Stimulated activated CD4-positive, alpha-beta T cell treated with anti-CD3 and anti-CD28 coated beads, TNF-alpha, amount 100 ng/mL, for 24 hours (primary cell): ENCODE measurements at regions not wholly inside any gene's neighbourhood (a gene's known extent, or its start where the extent isn't known, plus 50 kb on each side); places are given as distances from the start of the nearest gene placed in this dataset.

Experiments used
- DNase-seq, 3 experiments: peaks; one replicate each; pipeline ENCODE4 v3.0.0-alpha.2; 2020; ENCODE audit warnings: low read depth in 3 of 3

DNA sequence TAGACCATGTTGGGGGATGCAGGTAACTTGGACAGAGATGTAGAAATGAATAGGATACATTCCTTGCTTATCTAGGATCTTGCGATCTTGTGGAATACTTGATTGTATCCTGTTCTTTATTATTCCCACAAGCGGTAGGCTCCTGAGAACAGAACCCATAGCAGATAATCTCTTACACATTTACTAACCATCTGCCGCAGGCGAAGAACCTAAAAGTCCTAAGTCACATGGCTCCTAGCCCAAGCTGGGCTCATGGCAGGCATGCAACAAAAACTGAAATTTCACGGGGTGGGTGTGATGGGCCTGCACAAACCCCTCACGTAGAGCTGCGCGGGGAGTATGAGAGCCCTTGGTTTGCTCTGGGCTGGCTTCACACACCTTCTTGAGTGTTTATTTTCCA is 177.4 kb upstream of the NECTIN1 start:
- no peak for DNase-seq

DNA sequence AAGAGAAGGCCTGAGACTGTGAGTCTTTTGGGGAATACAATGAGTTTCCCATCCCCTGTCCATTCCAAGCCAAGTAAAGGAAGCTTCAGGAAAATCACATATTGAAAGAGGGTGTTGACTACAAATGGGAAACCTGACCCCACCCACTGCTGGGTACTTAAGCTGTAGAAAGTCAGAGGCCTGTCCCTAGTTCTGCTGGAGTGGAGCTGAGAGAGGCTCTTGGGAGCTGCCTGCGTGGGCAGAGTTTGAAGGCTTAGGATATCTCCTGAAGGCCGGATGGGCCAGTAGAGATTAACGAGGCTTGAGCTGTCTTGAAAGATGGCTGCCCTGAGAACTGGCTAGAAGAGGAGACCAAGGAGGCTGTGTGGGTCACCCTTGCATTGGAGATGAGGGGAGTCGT is 176.2 kb upstream of the NECTIN1 start:
- no peak for DNase-seq

DNA sequence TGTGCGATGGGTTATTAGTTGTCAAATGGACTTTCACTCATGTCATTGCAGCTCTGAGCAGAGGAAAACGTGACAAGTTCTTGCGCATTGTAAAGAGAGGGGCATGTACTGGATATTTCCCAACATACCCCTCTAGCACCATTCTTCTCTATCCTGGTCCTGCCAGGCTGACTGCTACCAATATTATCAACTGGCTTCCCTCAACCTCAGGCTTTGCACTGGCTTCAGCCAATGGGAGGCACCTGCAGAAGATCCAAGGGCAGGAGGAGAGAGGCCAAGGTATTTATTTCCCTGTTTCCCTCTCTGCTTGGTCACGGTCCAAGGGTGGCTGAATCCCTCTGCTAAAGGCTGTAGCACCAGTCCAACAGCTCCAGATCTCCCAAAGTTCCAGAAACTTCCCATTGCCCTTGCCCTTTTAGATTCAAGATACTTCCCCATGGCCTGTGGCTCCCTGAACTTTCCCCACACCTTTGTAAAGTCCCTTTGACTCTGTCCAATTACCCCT is 175.6 kb upstream of the NECTIN1 start:
- DNase-seq = no peak

DNA sequence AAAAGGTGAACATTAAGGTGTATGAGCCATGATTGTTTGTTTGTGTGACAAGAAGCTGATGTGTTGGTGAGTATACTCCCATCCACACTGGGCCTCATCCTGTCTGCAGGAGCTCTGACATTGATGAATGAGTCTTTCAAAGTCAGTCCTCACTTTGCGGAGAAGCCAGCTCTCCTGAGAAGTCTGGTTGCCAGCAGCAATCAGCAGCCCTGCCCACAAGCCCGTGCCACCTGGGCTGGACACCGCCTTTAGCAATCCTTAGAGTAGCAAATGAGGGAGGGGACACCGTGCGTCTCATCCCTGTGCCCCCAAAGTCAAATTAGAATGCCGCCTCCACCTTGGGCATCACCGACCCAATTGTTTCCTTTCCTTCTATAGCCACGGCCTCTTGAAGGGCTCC is 174.8 kb upstream of the NECTIN1 start:
- no peak for DNase-seq

DNA sequence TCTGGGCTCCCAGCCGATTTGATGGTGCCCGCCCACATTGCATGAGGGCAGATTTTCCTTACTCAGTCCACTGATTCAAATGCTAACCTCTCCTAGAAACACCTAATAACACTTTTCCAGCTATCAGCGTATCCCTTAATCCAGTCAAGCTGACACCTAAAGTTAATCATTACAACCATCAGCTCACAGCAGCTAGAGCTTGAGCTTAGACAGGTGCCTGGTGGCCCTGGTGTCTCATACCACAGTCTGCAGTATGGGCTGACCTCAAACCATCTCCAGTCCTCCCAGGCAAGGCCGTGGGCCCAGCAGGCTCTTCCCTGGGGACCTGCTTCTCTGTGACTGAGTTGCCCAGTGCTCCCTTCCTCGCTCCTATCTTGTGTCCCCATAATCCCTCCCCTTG is 174.4 kb upstream of the NECTIN1 start:
- no peak for DNase-seq

DNA sequence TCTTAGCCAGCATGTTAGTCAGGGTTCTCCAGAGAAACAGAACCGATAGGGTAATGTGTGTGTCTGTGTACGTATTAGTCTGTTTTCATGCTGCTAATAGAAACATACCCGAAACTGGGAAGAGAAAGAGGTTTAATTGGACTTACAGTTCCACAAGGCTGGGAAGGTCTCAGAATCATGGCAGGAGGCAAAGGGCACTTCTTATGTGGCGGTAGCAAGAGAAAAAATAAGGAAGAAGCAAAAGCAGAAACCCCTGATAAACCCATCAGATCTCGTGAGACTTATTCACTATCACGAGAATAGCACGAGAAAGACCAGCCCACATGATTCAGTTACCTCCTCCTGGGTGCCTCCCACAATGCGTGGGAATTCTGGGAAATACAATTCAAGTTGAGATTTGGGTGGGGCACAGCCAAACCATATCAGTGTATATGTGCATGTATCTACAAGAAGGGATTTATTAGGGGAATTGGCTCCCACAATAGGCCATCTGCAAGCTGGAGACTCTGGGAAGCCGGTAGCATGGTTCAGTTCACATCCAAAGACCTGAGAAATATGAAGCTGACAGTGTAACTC is 173.7 kb upstream of the NECTIN1 start:
- no peak for DNase-seq

GRCh38 chr11:119901657-119902577 is 172.9 kb upstream of the NECTIN1 start:
- no peak for DNase-seq

- DNase-seq = no peak
These were observed 171.0 kb upstream of the NECTIN1 start for GRCh38 chr11:119899997-119900396.

DNA sequence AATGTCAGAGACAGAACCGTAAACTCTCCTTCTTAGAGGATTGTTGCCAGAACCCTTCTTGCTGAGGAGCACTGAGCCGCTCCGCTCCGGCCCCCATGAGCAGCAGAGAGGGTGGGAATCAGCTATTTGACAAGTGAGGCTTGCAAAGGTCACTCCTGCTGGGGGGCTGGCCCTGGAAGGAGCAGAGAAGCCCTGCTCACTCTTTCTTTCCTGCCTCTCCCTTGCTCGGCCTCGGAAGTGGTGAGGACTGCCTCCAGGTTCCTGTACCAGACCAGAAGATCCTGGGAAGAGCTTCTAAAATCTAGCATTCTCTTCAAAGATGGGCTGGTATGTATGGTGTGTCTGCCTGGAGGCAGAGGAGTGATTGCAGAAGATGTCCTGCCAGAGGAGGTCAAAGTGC is 168.6 kb upstream of the NECTIN1 start:
- no peak for DNase-seq

GRCh38 chr11:119897046-119897440 is 168.0 kb upstream of the NECTIN1 start:
- no peak for DNase-seq

DNA sequence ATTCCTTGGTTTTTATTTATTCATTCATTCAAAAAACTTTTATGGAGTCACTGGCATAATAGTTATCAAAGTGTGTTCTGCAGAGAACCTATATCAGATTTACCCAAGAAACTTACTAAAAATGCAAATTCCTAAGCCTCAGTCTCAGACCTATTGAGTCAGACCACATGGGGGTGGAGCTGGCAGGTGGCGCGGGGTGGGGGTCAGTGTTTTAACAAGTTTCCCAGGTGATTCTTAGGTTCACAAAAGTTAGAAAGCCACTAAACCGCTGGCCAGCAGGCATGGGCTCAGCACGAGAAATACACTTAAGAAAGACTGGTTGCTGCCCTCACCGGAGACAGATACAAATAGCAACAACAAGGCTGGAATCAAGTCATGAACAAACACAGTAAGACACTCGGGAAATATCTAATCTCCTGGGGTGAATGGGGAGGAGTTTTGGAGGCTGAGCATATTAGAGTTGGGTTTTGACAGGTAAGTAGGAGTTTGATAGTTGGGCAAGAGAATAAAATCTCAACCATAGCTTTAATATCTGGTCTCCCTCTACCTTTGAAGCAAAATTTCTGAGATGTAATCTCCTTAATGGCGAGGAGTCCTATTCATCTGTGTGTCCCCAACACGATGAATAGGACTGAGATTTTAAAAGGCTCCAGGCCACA is 167.5 kb upstream of the NECTIN1 start:
- no peak for DNase-seq

DNA sequence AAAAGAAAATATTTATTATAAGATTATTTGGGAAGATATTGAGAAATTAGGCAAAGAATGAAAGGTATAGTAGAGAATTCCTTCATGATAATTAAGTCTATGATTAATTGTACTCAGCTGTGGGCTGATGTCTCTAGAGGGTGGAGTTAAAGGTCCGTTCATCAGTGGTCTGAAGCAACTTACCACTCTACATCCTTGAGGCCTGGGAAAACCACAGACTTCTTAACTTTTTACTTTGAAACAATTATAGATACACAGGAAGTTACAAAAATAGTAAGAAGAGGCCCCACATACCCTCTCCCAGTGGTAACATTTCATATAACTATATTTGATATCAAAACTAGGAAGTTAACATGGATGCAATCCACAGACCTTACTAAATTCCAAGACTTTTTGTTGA is 167.0 kb upstream of the NECTIN1 start:
- DNase-seq = no peak

GRCh38 chr11:119894916-119895315 is 165.9 kb upstream of the NECTIN1 start:
- no peak for DNase-seq

DNA sequence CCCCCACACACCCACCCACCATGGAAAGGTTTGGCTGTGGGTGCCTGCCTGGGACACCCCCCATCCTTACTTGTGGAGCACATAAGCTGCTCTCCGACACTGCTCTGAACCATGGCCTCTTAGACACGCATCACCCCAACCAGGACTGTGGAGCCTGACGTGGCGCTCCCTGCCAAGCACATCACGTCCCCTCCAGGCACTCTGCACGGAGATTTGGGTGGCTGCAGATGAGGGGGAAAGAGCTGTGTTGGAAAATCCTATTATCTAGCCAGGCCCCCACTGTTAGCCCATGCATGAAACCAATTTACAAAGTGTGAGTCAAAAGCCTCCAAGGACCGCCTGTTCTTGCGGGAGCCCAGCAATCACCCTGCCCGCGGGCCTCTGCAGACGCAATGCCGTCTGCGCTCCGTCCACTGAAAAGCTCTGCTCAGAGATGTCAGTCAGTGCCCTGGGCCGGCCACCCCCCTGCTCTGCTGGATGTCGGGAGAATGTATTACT is 163.4 kb upstream of the NECTIN1 start:
- no peak for DNase-seq

DNA sequence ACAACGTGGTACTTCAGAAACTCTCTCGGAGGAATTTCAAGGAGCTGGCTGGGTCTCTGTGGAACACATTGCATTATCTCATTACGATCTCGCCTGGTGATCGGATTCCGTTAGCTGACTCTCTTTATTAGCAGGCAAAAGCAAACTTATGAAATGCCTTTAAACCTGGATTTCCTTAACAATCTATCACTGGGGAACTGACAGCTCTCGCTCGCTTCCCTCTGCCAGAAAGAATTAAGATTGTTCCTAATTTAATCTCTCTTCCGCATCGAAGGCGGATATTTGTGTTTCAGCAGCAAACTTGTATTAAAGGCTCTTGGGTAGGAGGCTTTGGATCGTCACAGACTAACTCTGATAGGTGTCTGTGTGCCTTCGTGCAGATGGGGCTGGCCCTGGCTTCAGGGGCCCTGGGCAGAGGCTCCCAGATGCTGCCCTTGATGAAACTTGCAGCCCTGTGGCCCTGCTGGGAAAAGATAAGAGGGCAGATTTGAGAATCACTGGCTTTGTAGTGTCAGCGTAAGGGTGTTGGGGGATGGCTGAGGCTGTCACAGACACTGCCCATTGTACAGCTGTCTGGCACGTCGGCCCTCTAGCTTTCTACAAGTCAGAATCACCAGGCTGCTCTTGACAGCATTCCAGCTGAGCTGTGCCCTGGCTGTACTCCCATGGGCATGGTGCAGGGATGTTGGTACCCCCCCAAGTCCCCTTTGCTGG is 162.2 kb upstream of the NECTIN1 start:
- no peak for DNase-seq

DNA sequence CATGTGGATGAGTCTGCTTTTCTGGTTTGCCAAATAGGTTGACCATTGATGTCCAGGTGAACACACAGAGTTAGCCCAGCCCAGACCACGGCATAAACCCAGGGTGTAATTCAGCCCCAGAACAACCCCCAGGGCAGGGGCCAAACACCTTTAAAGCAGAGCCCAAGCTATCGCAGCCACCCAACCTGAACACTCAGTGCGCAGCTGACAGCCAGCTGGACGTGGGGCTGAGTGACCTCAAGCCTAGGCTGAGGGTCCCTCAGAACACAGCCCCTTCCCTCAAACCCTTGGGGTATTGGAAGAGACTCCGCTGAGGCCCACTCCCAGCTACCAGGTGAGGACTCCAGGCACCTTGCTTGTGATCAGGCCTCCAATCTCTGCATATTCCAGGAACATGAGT is 161.5 kb upstream of the NECTIN1 start:
- no peak for DNase-seq

DNA sequence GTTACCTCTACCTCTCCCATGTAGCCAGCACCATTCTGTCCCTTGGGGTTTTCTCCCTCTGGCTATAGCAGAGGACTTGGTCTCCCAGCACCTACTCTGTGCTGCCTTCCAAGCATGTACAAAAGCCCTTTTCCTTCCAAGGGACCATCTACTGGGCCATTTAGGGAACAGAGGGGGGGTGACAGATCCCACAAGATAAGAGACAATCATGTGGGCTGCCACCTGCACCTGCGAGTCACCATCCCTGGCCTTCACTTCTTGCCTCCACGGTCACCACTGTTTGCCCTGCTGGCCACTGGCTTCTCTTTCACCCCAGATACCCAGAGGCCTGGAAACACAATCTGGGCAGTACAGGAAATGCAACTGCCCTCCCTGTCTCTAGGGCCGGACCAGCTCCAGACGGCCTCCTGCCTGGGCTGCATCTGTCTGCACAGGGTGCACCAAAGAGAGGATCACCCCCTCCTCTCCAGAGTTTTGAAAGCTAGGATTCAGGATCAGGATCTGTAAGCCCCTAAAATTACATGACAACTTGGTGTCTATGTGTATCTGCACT is 160.8 kb upstream of the NECTIN1 start:
- DNase-seq = no peak

DNA sequence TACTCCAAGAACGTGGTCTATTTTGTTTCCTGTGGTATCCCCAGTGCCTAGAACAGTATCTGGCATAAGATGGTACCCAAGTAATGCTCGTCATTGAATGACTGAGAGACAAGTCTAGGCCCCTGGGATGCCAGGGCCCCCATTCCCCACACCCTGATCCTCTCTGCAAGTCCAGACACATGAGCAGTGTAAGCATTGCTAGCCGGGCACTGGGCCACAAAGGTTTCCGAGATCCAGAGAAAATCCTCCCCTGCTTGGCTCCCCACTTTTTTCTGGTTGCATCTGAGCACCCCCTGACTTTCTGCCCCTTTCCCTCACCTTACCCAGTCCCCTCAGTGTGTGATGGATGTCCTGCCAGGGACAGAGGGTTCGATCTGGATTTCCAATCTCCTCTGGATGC is 160.1 kb upstream of the NECTIN1 start:
- DNase-seq = no peak

DNA sequence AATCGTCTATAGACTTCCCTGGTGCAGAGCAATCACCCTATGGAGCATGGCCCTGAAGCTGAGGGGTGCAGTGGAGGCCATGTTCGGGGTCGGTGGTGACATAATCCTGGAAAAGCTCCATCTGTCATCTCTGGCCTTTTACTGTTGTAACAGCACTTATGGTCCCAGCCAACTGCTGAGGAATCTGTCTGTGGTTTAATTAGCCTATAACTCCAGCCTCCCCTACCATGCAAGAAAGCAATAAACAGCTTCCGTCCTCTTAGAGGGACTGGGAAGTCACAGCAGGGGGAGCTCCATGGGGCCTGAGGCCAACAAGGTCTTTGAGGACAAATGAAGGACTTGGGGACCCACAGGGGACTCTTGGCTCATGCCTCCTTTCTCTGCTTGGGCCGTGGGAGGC is 159.1 kb upstream of the NECTIN1 start:
- DNase-seq = no peak

DNA sequence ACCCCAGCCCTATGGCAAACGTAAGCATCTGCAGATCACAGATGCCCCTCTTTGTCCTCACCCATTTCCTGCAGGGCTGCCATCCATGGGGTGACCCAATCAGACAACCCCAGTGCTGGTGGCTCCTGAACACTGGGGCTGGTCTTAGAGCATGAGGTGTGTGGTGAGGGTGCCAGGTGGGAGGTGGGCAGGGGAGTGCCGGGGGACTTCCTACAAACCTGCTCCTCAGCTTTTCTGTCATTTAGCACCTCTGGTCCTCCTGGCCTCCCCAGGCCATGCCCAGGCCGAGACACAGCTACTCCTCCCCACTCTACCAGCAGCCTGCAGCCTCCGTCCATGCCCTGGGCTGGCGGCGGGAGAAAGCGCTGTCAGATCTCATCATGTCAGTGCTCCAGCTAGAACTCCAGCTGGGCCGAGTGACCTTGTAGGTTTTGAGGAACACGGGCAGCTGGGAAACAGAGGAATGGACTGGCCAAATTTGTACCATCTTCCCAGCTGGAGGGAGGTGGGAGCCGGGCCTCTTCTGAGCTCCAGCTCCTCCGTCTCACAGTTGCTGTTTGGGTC is 157.7 kb upstream of the NECTIN1 start:
- DNase-seq = no peak

DNA sequence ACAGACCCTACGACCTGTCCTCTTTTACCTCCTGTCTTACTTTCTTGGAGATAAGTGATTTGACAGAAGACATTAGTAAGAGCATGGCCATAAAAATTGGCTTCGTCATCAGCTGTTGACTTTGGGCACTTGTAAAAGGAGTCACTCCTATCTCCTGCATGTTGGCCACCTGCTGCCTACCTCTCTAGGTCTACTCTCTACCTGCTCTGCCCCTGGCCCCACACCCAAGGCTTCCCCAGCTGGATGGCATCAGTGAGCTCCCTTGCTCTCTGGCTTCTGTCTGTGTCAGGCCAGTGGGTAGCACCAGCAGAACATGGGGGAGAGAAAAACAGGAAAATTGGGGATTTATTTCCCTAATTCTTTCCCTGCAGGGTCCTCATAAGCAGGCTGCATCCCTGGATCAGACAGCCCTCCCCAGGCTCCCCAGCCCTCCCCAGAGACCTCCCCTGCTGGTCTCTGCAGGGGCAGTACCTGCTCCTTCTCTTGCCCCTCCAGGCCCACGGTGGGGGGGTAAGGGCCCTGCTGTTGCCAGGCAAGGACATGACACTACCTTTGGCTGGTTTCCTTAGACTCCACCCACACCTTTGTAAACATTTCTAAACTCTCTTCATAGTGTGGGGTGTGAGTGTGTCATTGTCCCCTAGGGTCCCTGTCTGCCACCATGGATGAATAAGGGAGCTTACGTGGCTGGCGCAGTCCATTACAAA is 157.0 kb upstream of the NECTIN1 start:
- no peak for DNase-seq
